ENCODE measurements at regions not wholly inside any gene's neighbourhood (a gene's known extent, or its start where the extent isn't known, plus 50 kb on each side); places are given as distances from the start of the nearest gene placed in this dataset.

DNA sequence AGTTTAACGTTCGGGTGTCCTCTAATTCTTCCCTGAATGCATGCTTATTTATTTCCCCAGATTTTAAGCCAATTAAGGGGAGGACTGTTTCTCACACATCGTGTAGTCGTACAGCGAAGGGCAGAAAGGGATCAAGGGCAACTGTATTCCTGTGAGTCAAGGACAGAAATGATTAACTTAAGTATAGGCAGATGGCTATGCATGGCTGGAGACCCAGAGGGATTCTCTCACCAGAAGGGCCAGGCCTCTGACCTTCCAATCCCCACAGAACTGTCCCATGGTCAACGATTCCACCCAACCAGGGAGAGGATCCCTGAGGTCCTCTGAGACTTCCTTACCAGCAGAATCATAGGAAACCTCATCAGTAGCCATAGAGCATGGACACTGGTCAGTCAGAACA is 161.8 kb upstream of the MAP1B start:
- DNase-seq (ENCODE audit: low read depth, low spot score), result no peak

DNA sequence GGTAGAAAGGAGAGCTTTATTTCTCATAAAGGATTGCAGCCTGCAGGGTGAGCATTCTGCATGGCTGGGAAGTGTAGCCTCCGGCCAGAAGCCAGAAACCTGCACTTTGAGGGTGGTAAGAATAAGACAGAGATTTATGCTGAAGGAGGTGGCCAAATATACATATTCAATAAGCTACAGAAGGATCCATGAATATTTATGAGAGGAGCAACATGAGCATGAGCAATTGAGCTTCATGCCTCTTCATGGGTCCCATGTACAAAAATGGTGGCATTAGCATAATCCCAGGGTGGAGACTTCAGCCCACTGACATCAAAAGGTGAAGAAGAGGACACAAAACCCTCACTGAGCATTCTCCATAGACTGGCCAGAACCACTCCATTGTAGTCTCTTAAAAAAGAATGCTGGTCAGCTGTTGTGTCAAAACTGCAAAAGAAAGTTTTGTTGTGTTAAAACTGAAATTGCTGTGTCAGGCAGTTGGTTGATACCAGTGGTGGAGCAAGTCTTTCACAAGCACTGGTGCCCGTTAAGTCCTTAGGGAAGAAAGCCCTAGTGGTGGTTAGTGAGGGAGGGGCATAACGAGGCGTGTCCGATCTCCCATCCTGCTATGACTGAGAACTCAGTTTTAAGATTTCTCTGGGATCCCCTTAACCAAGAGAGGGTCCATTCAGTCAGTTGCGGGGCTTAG is 160.8 kb upstream of the MAP1B start:
- no peak for DNase-seq (ENCODE audit: low read depth, low spot score)

DNA sequence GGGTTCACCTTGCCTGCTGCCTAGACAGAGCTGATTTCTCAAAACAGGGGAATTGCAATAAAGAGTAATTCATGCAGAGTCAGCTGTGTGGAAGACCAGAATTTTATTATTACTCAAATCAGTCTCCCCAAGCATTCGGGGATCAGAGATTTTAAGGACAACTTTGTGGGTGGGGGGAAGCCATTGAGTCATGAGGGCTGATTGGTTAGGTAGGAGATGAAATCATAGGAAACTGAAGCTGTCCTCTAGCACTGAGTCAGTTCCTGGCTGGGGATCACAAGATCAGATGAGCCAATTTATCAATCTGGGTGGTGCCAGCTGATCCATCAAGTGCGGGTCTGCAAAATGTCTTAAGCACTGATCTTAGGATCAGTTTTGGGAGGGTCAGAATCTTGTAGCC is 159.1 kb upstream of the MAP1B start:
- no peak for DNase-seq (ENCODE audit: low read depth, low spot score)

DNA sequence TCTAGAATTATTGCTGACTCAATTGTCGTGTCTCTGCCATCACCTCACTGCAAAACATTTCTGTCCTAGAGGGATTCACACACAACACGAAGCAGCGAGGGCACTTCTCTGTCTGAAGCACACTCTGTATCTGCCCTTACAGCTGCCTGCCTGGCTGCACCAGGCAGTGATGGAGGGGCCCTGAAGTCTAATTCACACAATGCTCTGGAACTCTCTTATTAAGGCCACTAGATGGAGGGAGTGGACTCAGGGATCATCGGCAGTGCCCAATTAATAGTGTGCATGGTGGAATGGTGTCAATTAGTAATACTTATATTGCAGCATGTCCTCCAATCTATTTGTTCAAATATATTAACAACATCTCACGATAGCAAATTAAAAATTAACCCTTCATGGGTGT is 157.5 kb upstream of the MAP1B start:
- no peak for DNase-seq (ENCODE audit: low read depth, low spot score)

DNA sequence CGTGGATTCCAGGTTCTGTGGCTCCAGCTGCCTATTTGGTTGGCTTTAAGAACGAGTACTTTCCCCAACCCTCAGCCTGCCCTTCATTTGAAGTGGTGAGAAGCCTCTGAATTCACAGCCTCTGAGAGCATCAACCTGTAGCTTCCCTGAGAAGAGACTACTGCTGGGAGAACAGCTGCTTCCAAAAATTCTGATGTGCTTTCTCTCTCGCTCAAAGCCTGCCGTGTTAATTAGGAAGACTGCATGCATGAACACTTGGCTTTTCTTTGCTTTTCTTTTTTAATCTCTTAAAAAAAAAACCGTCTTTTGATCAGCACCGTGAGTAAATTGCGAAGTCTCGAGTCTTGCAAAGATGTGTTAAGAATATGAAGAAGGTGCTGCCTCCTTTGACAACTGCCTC is 153.4 kb upstream of the MAP1B start:
- DNase-seq (ENCODE audit: low read depth, low spot score), result no peak

DNA sequence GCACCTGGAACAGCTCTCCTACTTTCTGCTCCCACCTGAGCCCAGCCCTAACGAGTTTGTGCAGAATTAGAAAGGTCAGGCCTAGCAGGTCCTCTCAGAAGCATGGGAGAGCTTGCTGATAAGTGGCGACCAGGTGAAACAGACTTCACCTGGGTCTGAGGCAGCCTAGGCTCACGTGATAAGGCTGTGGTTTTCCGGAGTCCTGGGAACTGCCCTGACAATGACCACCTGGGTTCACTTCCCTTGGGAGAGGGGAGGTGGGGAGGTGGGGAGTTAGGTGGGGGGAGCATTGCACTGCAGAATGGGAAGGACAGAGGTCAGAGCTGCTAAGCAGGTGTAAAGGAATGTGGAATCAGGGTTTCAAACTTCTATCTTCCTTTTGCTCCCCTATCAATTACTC is 152.9 kb upstream of the MAP1B start:
- no peak for DNase-seq (ENCODE audit: low read depth, low spot score)

DNA sequence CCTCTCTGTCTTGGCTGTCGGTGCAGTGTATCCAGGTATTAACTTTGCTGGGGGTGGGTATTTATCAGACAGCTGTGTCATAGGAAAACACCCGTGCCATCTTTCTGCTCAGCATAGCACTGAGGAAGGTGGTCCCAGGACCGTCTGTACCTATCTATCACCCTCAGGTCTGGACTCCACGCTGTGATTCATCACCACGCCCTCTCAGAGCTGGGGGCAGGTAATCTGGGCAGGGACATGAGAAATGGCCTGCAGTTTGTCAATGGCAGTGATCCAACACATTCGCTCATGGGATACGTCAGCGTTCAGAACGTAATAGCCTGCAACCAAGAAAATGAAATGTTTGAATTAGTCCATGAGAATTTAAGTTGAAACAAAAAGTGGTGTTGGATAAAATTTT is 151.6 kb upstream of the MAP1B start:
- DNase-seq (ENCODE audit: low read depth, low spot score), result peak; percentile 23

DNA sequence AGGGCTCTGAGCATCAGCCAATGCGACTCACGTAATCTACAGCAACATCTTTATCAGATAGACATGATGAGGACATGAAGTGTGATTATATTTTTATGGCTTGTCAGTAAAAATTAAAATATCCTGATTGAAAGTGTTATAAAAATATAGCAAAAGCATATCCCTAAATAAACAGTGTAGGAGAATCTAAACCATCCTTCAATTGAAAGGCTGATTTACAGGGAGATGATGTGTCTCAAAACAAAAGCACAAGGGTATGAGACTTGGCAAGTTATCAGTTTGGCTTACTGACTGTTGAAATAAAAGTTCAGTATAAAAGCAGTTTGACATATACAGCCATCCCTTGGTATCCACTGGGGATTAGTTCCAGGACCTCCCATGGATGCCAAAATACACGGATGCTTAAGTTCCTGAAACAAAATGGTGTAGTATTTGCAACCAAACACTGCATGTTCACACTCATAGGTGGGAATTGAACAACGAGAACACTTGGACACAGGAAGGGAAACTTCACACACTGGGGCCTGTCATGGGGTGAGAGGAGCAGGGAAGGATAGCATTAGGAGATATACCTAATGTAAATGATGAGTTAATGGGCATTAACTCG is 149.9 kb upstream of the MAP1B start:
- no peak for DNase-seq (ENCODE audit: low read depth, low spot score)

DNA sequence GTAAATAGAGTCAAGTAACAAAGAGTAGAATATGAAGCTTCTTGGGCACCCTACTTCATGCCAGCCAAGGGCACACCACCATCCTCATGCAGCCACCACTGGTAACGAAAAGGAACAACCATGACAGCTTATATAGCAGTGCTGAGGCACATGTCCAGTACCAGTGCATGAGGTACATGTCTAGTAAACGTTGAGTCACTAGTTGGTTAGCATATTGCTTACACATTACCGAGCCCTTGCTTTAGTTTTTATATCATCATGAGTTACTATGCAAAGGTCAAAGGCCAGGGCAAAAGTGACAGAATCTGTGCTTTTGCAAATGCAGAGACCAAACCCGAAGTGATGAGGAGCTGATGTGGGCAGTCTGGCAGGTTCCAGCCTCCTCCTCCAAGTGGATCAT is 147.1 kb upstream of the MAP1B start:
- DNase-seq (ENCODE audit: low read depth, low spot score), result no peak

DNA sequence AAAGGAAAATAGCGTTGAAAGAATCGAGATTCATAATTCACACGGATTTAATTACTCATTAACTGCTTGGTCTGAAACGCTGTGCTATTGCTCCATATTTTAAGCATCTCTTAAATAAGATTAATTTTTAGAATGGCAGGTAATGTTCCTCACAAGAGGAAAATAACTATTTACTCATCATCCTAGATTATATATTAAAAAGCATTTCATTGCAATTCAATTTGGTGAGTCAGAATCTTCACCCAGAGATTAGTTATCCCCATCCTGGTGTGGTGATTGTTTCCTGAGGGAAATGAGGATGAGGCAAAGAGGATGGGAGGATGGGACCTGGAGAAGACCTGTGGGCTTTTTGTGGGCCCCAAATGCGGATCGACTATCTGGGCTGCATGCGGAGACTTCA is 145.5 kb upstream of the MAP1B start:
- no peak for DNase-seq (ENCODE audit: low read depth, low spot score)

DNA sequence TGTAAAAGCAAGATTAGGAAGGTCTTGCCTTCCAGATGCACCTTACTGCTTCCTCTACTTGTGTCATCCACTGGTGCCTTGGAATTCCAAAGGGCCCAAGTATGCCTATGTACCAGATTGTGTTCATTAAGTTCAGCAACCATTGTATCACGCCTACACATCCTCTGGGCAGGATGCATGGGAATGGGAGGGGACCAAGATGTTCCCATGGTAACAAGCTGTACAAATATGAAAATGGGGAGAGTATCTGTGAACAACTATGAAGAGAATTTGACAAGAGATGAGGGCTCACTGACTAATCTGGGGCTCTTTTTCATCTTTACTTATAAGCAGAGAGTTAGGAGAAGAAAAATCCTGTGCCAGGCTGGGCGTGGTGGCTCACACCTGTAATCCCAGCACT is 137.8 kb upstream of the MAP1B start:
- no peak for DNase-seq (ENCODE audit: low read depth, low spot score)

DNA sequence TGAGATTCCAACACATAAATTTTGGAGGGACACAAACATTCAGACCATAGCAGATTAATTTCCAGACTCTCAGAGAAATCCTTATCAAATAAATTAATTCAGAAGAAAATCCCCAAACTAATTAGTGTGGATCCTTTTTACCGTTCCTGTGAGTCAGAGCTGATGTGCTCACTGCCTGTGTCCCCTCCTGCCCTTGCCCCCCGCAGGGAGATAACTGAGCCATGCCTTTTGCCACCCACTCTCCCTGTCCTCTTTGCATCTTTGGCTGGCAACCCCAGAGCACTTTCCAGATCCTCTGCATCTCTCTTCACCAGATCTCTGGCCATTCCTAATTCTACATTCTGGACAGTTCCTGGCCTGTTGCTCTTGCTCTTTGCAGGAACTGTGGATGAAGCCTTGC is 135.4 kb upstream of the MAP1B start:
- DNase-seq (ENCODE audit: low read depth, low spot score), result no peak

DNA sequence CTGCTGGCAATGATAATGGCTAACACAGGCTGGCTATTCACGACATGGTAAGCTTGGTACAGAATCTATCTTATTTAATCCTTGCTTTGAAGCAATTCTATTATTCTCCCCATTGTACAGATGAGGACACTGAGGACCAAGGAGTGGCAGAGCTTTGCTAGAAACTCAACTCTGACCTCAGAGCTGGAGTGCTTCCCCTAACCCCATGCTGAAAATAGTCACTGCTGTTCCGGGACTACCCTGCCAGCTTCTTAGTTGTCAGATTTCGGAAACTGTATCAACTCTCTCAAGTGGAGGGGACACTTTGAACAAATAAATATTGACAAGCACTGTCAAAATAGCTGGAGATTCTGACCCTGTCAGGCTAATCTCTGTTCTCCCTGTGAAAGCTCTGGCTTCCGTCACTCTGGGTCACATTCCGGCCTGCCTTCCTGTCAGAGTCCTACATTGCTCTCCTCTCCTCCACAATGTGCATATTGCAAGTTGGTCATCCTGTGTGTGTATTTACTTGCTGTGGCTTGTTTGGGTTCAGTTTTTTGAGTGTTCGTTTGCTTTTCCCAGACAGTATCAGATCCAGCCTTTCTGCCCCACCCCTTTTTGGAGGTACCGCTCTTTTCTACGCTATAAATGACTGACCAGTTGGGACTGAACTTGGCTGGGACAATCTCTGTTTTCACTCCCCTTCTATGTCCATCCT is 134.3 kb upstream of the MAP1B start:
- DNase-seq (ENCODE audit: low read depth, low spot score), result no peak

DNA sequence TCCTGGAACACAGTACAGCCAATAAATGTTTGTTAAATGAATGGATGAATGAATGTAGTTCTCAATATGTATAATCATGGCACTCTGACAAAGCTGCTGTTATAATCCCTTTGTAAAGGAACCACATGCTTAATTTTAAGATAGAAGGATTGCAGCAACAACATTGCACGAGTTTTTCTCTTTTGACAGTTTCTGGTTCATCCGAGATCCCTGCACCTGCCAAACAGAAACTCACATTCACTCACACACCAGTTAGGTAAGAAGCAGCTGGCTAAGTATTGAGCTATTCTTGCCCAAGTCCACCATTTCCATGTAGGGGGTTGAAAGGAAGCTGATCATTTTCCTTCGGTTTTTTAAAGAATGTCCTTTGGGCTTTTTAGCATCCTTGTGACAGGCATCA is 133.7 kb upstream of the MAP1B start:
- DNase-seq (ENCODE audit: low read depth, low spot score), result no peak

DNA sequence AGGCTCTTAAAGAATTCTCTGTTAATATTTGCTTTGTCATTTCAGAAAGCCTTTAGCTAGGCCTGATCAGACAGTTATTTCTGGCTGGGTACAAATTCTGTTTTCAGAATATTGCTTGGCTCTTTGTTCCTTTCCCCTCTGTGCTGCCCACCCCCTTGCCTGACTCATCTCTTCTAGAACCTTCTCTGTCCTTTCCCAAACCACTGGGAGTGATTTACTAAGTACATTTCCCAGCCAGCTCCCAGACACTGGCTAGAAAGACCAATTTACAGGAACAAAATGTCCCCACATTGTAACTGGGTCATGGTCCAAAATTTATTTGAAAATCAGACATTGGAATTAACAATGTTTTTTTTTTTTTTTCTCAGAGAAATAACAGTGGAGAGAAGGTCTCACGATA is 133.1 kb upstream of the MAP1B start:
- DNase-seq (ENCODE audit: low read depth, low spot score), result no peak

DNA sequence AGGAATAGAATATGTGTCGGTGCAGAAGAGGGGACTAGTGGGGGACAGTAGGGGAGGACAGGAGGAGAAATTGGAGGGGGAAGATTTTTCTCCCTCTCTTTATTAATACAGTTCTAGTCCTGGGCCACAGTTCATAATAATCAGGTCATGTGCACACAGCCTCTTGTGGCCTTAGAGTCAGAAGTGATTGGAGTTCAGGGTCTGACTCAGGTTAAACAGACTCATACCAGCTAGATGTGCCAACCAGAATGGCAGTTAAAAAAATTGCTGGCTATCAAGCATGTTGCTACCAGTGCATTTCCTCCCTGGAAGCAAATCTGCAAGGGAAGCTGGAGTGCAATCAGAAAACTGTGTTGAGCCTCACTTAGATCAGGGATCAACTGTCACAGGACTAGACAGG is 132.7 kb upstream of the MAP1B start:
- no peak for DNase-seq (ENCODE audit: low read depth, low spot score)

DNA sequence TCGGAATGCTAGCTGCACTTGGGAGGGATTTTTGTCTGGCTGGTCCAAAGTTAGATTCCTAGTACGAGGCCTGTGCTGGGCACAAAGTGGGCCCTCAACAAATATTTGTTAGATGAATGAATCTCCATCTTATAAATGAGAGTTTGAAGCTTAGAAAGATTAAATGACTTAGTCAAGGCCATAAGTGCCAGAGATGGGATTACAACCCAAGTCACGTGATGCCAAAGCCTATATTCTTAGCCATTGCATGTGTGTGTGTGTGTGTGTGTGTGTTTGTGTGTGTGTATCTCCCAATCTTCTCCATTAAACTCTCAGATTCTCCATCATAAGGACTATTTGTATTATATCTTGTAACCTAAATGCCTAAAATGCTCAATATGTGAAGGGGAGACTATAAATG is 130.8 kb upstream of the MAP1B start:
- no peak for DNase-seq (ENCODE audit: low read depth, low spot score)

DNA sequence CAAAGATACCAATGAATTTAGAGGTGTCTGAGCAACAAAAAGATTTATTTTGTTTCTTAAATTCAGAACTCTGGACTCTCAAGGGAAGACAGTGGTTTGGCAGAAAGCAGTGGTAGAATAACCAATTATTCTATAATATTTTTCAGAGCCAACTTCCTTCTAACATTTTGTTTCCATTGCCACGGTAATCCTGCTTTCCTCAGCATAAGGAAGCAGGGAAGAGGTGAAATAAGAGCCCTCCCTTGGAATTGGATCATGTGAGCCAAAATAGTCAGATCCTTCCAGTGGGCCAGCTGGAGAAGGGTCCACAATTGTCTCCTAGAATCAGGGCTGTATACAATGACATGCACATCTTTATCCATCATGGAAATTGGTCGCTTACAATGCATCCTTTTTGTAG is 130.0 kb upstream of the MAP1B start:
- DNase-seq (ENCODE audit: low read depth, low spot score), result no peak

DNA sequence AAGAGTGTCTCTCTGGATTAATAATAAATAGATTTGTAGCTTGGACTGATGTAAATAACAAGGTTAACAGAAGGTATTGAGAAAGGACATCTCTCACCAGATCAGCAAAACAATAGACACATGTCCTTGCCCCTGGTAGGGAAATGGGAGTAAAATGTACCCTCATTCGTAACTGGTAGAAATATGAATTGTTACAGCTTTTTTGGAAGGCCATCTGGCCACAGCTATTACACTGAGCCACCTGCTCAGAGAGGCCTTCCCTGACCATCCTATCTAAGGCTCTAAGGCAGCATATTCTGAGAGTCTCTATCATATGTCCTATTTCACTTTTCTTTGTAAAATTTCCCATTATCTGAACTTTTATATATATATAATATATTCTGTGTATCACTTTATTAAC is 129.1 kb upstream of the MAP1B start:
- DNase-seq (ENCODE audit: low read depth, low spot score), result no peak

DNA sequence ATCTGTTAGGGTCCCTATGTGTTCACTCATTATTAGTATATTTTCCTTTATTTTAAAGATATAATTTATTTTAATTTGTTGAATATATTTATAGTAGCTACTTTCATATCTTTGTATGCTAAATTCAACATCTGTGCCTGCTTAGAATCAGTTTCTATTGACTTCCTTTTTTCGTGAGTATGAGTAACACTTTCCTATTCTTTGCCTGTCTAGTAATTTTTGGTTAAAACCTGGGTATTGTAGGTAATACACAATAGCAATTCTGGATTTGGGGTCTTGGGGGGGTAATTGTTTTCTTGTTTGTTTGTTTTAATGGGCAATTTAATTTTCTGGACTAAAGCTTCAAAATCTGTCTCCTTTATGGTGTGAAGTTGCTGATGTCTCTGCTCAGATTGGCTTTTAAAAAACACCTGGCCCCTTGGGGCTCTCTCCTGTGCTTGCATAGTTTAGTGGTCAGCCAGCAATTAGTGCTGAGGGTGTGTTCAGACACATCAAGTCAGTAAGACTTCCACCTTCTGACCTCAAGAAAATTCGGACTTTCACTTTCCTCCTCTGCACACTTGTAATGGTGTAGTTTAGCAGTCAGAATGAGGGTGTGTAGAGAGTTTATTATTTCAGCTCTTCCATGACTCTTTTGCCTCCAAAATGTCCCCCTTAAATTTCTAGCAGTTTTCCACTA is 124.4 kb upstream of the MAP1B start:
- DNase-seq (ENCODE audit: low read depth, low spot score), result no peak

DNA sequence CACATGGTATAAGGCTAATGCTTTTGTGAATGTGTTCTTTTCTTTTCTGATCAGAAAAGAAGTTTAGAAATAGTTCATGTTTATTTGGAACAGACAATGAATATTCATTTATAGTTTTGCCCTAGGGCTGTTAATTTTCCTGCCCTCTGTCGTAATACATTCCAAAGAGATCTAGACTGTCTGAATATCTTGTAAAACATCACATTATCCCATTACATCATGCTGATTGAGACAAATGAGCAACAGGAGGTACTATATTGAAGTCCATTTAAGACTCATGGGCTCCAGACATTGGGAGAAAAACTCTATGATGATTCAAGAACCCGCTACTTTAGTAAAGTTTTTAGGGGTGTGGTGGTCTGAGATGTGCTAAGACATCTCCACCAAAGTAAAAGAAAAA is 121.2 kb upstream of the MAP1B start:
- no peak for DNase-seq (ENCODE audit: low read depth, low spot score)

DNA sequence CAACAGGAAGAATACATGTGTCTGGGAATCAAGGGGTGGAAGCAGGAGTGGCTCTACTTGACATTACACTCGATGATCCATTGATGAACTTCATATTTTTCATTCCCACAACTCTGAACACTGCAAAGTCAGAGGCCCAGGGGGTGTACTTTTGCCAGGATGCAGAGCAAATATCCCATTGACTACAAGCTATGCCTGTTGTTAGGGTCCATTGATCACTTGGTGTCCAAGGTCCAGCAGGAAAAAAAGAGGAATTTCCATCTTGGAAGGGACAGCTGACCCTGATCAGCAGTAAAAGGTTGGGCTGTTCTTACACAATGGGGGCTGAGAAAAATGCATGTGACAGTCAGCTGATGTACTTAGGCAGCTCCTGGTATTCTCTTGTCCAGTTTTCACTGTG is 118.5 kb upstream of the MAP1B start:
- DNase-seq (ENCODE audit: low read depth, low spot score), result no peak

DNA sequence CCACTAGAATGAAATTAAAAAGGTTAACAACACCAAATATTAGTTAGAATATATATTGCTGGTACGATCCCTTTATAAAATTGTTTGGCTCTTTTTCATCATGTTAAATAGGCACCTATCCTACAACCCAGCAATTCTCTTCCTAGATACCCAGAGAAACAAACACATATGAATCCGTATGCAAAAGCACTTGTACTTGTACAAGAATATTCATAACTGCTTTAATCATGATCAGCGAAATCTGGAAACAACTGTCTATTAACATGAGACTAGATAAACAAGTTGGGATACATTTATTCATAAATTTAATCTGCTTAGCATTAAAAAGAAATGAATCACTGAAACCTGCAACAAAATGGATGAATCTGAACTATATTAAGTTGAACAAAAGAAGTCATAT is 113.7 kb upstream of the MAP1B start:
- no peak for DNase-seq (ENCODE audit: low read depth, low spot score)

Data from ELF-1 (cell line).